KMS-11 (cell line): ENCODE measurements at regions not wholly inside any gene's neighbourhood (a gene's known extent, or its start where the extent isn't known, plus 50 kb on each side); places are given as distances from the start of the nearest gene placed in this dataset.

Experiments used
- H2AFZ ChIP-seq: fragments of 200-600 bp; sonication (generic); 2 replicates; pipeline ENCODE4 v1.6.1; 2016; ENCODE audit warnings: antibody characterized with exemption, mixed run types, low read depth
- H3K27ac ChIP-seq: fragments of 200-600 bp; sonication (generic); 2 replicates; pipeline ENCODE4 v1.6.1; 2016; ENCODE audit warnings: mild to moderate bottlenecking, mixed run types
- H3K27me3 ChIP-seq: fragments of 200-600 bp; sonication (generic); 2 replicates; pipeline ENCODE4 v1.6.1; 2017; ENCODE audit warnings: mild to moderate bottlenecking, low read depth, mixed run types, moderate library complexity; ENCODE audit not compliant: insufficient read depth
- H3K36me3 ChIP-seq: fragments of 200-600 bp; sonication (generic); 2 replicates; pipeline ENCODE4 v1.6.1; 2017; ENCODE audit warnings: mild to moderate bottlenecking, mixed run types; ENCODE audit not compliant: insufficient read depth
- H3K4me1 ChIP-seq: fragments of 200-600 bp; sonication (generic); 2 replicates; pipeline ENCODE4 v1.6.1; 2016; ENCODE audit warnings: mild to moderate bottlenecking, low read depth, mixed run types; ENCODE audit not compliant: poor library complexity, severe bottlenecking
- H3K4me2 ChIP-seq: fragments of 200-600 bp; sonication (generic); 2 replicates; pipeline ENCODE4 v1.7.0; 2016; ENCODE audit warnings: mild to moderate bottlenecking, mixed run types
- H3K4me3 ChIP-seq: fragments of 200-600 bp; sonication (generic); IDR thresholded peaks from 2 replicates; pipeline ENCODE4 v1.6.1; 2017; ENCODE audit warnings: low read depth, low read length, mixed read lengths; ENCODE audit not compliant: insufficient read depth
- H3K79me2 ChIP-seq: fragments of 200-600 bp; sonication (generic); 2 replicates; pipeline ENCODE4 v1.6.1; 2016; ENCODE audit warnings: low read depth, mixed run types; ENCODE audit not compliant: insufficient read depth
- H3K9ac ChIP-seq: fragments of 200-600 bp; sonication (generic); 2 replicates; pipeline ENCODE4 v1.6.1; 2016; ENCODE audit warnings: mild to moderate bottlenecking, mixed run types
- H4K20me1 ChIP-seq: fragments of 200-600 bp; sonication (generic); 2 replicates; pipeline ENCODE4 v1.6.1; 2016; ENCODE audit warnings: mild to moderate bottlenecking, mixed run types; ENCODE audit not compliant: insufficient read depth
- TF ChIP-seq, protein P1 (sequence below): fragments of 200-600 bp; sonication (generic); conservative IDR thresholded peaks from 2 replicates; pipeline ENCODE4 v1.6.1; 2017; ENCODE audit warnings: low read depth, mild to moderate bottlenecking, antibody characterized with exemption, low read length, moderate library complexity, mixed read lengths

DNA sequence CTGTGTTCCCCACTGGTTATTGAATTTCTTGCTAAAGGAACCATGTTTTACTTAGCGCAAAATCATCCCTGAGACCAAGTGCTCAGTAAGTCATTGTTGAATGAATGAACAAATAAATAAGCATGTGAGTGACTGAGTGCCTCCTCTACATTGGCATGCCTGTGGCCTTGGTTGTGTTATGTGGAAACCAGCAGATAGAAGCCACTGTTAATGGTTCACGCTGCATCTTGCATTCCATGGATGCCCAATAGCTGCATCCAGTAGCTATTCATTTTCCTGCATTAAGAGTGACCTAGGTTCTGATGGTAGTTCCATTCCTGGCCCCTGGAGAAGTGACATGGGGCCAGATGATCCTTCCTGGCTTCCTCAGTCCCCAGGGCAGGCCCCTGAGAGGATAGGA is 113.3 kb upstream of the BMPER start:
- no peaks in the 10 kb centered on the region for H3K27me3 ChIP-seq
- no peak overlapping the region for H3K4me3 ChIP-seq
- no peak overlapping the region for H3K27ac ChIP-seq
- no peaks in the 10 kb centered on the region for H3K79me2 ChIP-seq
- no peaks in the 10 kb centered on the region for H3K4me1 ChIP-seq
- H2AFZ ChIP-seq: no peak overlapping the region
- H3K4me2 ChIP-seq: no peak overlapping the region
- no peaks in the 10 kb centered on the region for H4K20me1 ChIP-seq
- H3K9ac ChIP-seq: no peak overlapping the region
- TF ChIP-seq, protein P1, sequence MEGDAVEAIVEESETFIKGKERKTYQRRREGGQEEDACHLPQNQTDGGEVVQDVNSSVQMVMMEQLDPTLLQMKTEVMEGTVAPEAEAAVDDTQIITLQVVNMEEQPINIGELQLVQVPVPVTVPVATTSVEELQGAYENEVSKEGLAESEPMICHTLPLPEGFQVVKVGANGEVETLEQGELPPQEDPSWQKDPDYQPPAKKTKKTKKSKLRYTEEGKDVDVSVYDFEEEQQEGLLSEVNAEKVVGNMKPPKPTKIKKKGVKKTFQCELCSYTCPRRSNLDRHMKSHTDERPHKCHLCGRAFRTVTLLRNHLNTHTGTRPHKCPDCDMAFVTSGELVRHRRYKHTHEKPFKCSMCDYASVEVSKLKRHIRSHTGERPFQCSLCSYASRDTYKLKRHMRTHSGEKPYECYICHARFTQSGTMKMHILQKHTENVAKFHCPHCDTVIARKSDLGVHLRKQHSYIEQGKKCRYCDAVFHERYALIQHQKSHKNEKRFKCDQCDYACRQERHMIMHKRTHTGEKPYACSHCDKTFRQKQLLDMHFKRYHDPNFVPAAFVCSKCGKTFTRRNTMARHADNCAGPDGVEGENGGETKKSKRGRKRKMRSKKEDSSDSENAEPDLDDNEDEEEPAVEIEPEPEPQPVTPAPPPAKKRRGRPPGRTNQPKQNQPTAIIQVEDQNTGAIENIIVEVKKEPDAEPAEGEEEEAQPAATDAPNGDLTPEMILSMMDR: no peak
- no peaks in the 10 kb centered on the region for H3K36me3 ChIP-seq

DNA sequence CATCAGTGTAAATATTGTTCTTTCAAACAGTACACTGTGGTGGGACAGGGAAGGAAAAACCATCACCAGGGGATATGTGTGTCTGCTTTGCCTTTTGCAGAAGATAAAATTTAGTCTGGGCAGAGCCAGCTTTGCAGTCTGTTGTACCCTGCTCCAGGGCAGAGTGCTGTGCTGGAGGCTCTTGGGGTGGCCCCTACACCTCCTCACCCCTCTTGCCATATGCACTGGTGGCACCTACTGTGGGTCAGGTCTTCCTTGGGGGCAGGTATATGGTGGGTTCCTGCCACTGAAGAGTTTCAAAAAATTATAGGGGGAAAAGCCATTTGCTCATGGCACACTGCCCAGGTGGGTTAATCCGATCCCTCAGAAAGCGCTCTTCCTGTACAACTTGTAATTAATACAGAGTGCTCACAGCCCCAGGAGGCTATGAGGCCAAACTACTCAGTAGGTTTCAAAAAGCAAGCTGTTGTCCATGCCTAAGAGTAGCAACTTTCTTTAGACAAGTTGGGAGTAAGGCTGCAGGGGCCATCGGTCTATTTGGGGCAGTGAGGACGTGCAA is 112.7 kb upstream of the BMPER start:
- Histone ChIP-seq H2AFZ (no peak overlapping the region), H3K4me1 (no peaks in the 10 kb centered on the region), H3K27me3 (no peaks in the 10 kb centered on the region), H3K4me3 (no peak overlapping the region), H3K27ac (no peak overlapping the region), H3K36me3 (no peaks in the 10 kb centered on the region), H4K20me1 (no peaks in the 10 kb centered on the region), H3K4me2 (no peak overlapping the region), H3K79me2 (no peaks in the 10 kb centered on the region), H3K9ac (no peak overlapping the region)
- TF ChIP-seq, protein P1: no peak

DNA sequence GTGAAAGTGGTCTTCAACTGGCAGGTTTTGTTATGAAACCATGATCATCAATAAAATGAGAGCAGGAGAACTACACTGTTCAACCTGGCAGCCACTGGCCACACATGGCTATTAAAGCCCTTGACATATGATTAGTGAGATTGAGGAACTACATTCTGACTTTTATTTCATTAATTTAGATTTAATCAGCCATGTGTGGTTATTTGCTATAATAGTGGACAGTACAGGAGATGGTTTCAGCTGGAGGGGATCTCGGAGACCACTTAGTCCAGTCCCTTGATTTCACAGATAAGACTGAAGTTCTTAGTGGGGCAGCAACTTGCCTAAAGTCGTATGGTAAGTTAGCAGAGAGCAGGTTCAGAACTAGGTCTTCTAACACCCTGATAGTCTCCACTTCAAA is 111.7 kb upstream of the BMPER start:
- H2AFZ ChIP-seq: no peak overlapping the region
- no peaks in the 10 kb centered on the region for H3K36me3 ChIP-seq
- H3K4me2 ChIP-seq: no peak overlapping the region
- H4K20me1 ChIP-seq: no peaks in the 10 kb centered on the region
- no peak overlapping the region for H3K27ac ChIP-seq
- TF ChIP-seq, protein P1: no peak
- no peaks in the 10 kb centered on the region for H3K27me3 ChIP-seq
- no peaks in the 10 kb centered on the region for H3K4me1 ChIP-seq
- H3K9ac ChIP-seq: no peak overlapping the region
- no peaks in the 10 kb centered on the region for H3K79me2 ChIP-seq
- H3K4me3 ChIP-seq: no peak overlapping the region

DNA sequence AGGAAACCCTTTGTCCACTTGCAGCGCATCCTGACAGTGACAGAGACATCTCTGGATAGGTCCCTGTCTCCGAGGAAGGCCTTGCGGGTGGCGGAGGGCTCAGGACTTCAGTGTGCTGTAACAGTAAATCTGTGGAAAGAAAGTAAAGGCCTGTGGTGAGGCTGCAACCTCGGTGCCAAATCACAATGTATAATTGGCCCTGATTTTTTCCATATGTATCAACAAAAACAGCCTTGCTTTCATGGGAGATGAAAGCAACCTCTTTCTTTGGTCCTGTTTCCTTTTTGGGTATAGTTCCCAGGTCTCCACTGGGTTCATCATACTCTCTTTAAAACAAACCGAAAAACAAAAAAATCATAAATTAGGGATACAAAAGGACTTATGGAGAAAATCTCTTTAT is 110.9 kb upstream of the BMPER start:
- Histone ChIP-seq H4K20me1 (no peaks in the 10 kb centered on the region), H3K4me3 (no peak overlapping the region), H3K27me3 (no peaks in the 10 kb centered on the region), H3K9ac (no peak overlapping the region), H2AFZ (no peak overlapping the region), H3K79me2 (no peaks in the 10 kb centered on the region), H3K36me3 (no peaks in the 10 kb centered on the region), H3K27ac (no peak overlapping the region), H3K4me1 (no peaks in the 10 kb centered on the region), H3K4me2 (no peak overlapping the region)
- TF ChIP-seq, protein P1: no peak
